ENCODE measurements at regions not wholly inside any gene's neighbourhood (a gene's known extent, or its start where the extent isn't known, plus 50 kb on each side); places are given as distances from the start of the nearest gene placed in this dataset.

- TF ChIP-seq EZH2 (IDR thresholded peaks at IDR 0.05; ENCODE audit: insufficient read depth, poor library complexity, severe bottlenecking) (no peak), EZH2phosphoT487 (IDR thresholded peaks at IDR 0.05; ENCODE audit: insufficient read depth, low read depth) (no peak)
Observed at GRCh38 chr2:122112216-122113005, 357.0 kb downstream of the TSN start.
